ENCODE measurements at regions not wholly inside any gene's neighbourhood (a gene's known extent, or its start where the extent isn't known, plus 50 kb on each side); places are given as distances from the start of the nearest gene placed in this dataset.

DNA sequence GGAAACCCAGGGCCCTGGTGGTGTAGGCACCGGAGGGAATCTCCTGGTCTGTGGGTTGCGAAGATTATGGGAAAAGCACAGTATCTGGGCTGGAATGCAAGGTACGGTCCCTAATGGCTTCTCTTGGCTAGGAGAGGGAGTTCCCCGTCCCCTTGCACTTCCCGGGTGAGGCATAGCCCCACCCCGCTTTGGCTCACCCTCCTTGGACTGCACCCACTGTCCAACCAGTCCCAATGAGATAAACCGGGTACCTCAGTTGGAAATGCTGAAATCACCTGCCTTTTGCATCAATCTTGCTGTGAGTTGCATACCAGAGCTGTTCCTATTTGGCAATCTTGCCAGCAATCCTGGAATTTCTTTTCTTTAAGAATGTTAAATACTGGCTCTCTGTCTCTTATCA lies 1429.1 kb downstream of the MAT2B start:
- no peak overlapping the region for H2AFZ ChIP-seq (ENCODE audit: low read depth, low read length)

DNA sequence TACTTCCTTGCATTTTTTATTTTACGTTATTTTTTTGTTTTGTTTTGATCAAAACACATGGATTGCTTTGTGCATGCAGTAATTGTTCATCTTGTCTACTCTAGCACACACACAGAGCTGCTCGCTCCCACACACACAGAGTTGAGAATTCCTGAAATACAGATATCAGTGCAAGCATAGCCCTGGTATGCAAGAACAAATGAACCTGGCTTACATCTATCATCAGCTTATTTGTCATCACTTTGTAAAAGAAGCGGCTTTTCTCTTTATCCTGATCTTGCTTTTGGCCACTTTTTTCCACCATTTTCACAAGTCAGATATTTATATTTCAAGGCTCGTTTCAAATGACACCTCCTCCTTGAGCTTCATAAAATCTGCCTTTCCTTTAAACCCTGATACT lies 1435.7 kb downstream of the MAT2B start:
- no peaks in the 10 kb centered on the region for H3K9me3 ChIP-seq (ENCODE audit: low read length)
- no peaks in the 10 kb centered on the region for H4K20me1 ChIP-seq (ENCODE audit: insufficient read depth)
- H3K9ac ChIP-seq (ENCODE audit: low read length): no peak overlapping the region
- no peak overlapping the region for H3K4me3 ChIP-seq (ENCODE audit: low read length)
- H3K79me2 ChIP-seq (replicated peaks; ENCODE audit: insufficient read depth, low read length): no peaks in the 10 kb centered on the region
- H3K27ac ChIP-seq (ENCODE audit: low read length): no peak overlapping the region
- TF ChIP-seq, protein P1, sequence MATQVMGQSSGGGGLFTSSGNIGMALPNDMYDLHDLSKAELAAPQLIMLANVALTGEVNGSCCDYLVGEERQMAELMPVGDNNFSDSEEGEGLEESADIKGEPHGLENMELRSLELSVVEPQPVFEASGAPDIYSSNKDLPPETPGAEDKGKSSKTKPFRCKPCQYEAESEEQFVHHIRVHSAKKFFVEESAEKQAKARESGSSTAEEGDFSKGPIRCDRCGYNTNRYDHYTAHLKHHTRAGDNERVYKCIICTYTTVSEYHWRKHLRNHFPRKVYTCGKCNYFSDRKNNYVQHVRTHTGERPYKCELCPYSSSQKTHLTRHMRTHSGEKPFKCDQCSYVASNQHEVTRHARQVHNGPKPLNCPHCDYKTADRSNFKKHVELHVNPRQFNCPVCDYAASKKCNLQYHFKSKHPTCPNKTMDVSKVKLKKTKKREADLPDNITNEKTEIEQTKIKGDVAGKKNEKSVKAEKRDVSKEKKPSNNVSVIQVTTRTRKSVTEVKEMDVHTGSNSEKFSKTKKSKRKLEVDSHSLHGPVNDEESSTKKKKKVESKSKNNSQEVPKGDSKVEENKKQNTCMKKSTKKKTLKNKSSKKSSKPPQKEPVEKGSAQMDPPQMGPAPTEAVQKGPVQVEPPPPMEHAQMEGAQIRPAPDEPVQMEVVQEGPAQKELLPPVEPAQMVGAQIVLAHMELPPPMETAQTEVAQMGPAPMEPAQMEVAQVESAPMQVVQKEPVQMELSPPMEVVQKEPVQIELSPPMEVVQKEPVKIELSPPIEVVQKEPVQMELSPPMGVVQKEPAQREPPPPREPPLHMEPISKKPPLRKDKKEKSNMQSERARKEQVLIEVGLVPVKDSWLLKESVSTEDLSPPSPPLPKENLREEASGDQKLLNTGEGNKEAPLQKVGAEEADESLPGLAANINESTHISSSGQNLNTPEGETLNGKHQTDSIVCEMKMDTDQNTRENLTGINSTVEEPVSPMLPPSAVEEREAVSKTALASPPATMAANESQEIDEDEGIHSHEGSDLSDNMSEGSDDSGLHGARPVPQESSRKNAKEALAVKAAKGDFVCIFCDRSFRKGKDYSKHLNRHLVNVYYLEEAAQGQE (IDR thresholded peaks at IDR 0.05; ENCODE audit: borderline replicate concordance): no peak
- TF ChIP-seq POLR2AphosphoS5 (IDR thresholded peaks at IDR 0.05) (no peak), RAD21 (conservative IDR thresholded peaks at IDR 0.05) (no peak), MXI1 (conservative IDR thresholded peaks at IDR 0.05; ENCODE audit: poor library complexity, severe bottlenecking) (no peak), CTCF (IDR thresholded peaks at IDR 0.05; ENCODE audit: poor library complexity, severe bottlenecking) (no peak), EP300 (conservative IDR thresholded peaks at IDR 0.05; ENCODE audit: poor library complexity, severe bottlenecking) (no peak), SMC3 (conservative IDR thresholded peaks at IDR 0.05; ENCODE audit: poor library complexity) (no peak), TAF1 (IDR thresholded peaks at IDR 0.05; ENCODE audit: low read depth) (no peak), EZH2 (IDR thresholded peaks at IDR 0.05; ENCODE audit: borderline replicate concordance, insufficient read depth, low read length, poor library complexity, severe bottlenecking) (no peak)
- H2AFZ ChIP-seq (ENCODE audit: low read depth, low read length): no peak overlapping the region
- no peaks in the 10 kb centered on the region for H3F3A ChIP-seq (ENCODE audit: insufficient read depth, low read length, poor library complexity, severe bottlenecking)
- no peak overlapping the region for H3K4me2 ChIP-seq (ENCODE audit: low read length)
- H3K36me3 ChIP-seq (ENCODE audit: insufficient read depth, low read length): no peaks in the 10 kb centered on the region
- no peaks in the 10 kb centered on the region for H3K9me2 ChIP-seq (ENCODE audit: insufficient read depth, low read length)
- no peaks in the 10 kb centered on the region for H3K27me3 ChIP-seq (ENCODE audit: insufficient read depth, low read depth, low read length)

More for the DNA sequence above, 1429.1 kb downstream of the MAT2B start:
- no peak overlapping the region for H3K27ac ChIP-seq (ENCODE audit: low read length)
- no peak overlapping the region for H3K9ac ChIP-seq (ENCODE audit: low read length)
- no peaks in the 10 kb centered on the region for H3K9me3 ChIP-seq (ENCODE audit: low read length)
- H3K79me2 ChIP-seq (replicated peaks; ENCODE audit: insufficient read depth, low read length): no peaks in the 10 kb centered on the region
- H3K4me2 ChIP-seq (ENCODE audit: low read length): no peak overlapping the region
- no peaks in the 10 kb centered on the region for H3K27me3 ChIP-seq (ENCODE audit: insufficient read depth, low read depth, low read length)
- no peaks in the 10 kb centered on the region for H3K9me2 ChIP-seq (ENCODE audit: insufficient read depth, low read length)
- TF ChIP-seq CTCF (IDR thresholded peaks at IDR 0.05; ENCODE audit: poor library complexity, severe bottlenecking): no peak
- TF ChIP-seq MXI1 (conservative IDR thresholded peaks at IDR 0.05; ENCODE audit: poor library complexity, severe bottlenecking): no peak
- TF ChIP-seq SMC3 (conservative IDR thresholded peaks at IDR 0.05; ENCODE audit: poor library complexity): no peak
- no peak for TF ChIP-seq RAD21 (conservative IDR thresholded peaks at IDR 0.05)
- TF ChIP-seq TAF1 (IDR thresholded peaks at IDR 0.05; ENCODE audit: low read depth): no peak
- TF ChIP-seq, protein P1 (IDR thresholded peaks at IDR 0.05; ENCODE audit: borderline replicate concordance): no peak
- TF ChIP-seq EZH2 (IDR thresholded peaks at IDR 0.05; ENCODE audit: borderline replicate concordance, insufficient read depth, low read length, poor library complexity, severe bottlenecking): no peak
- TF ChIP-seq EP300 (conservative IDR thresholded peaks at IDR 0.05; ENCODE audit: poor library complexity, severe bottlenecking): no peak
- TF ChIP-seq POLR2AphosphoS5 (IDR thresholded peaks at IDR 0.05): no peak
- H4K20me1 ChIP-seq (ENCODE audit: insufficient read depth): no peaks in the 10 kb centered on the region
- H3F3A ChIP-seq (ENCODE audit: insufficient read depth, low read length, poor library complexity, severe bottlenecking): no peaks in the 10 kb centered on the region
- H3K36me3 ChIP-seq (ENCODE audit: insufficient read depth, low read length): no peaks in the 10 kb centered on the region
- no peak overlapping the region for H3K4me3 ChIP-seq (ENCODE audit: low read length)
